Uterus (tissue), 3 donors: ENCODE measurements at regions not wholly inside any gene's neighbourhood (a gene's known extent, or its start where the extent isn't known, plus 50 kb on each side); places are given as distances from the start of the nearest gene placed in this dataset.
"Not testable (repeated sequence)": the region's sequence is repeated elsewhere in the genome, so short reads cannot be mapped to it uniquely, and the experiment has no call there.

Experiments used
- DNase-seq, 2 donors: peaks; one replicate each; pipeline ENCODE4 v3.0.0-alpha.2; 2019 to 2020
- H3K27ac ChIP-seq, 2 donors: fragments of 200-600 bp; sonication (generic); 1 replicate in 1 of 2; 2 replicates in 1 of 2; pipeline ENCODE4 v1.5.1; 2016 to 2018
- H3K27me3 ChIP-seq, 2 donors: fragments of 200-600 bp; sonication (generic); one replicate each; pipeline ENCODE4 v1.5.1; 2018 to 2019; ENCODE audit warnings: control low read depth in 1 of 2
- H3K36me3 ChIP-seq, 2 donors: fragments of 200-600 bp; sonication (generic); one replicate each; pipeline ENCODE4 v1.5.1; 2019; ENCODE audit warnings: control low read depth in 1 of 2
- H3K4me1 ChIP-seq, 2 donors: fragments of 200-600 bp; sonication (generic); one replicate each; pipeline ENCODE4 v1.5.1; 2018 to 2019; ENCODE audit warnings: control low read depth in 1 of 2
- H3K4me3 ChIP-seq, 2 donors: fragments of 200-600 bp; sonication (generic); 1 replicate in 1 of 2; 2 replicates in 1 of 2; pipeline ENCODE4 v1.5.1; 2018 to 2019; ENCODE audit warnings: mild to moderate bottlenecking in 1 of 2
- H3K9me3 ChIP-seq, 2 donors: fragments of 200-600 bp; sonication (generic); one replicate each; pipeline ENCODE4 v1.5.1; 2019; ENCODE audit warnings: control low read depth in 1 of 2
- POLR2A ChIP-seq, 2 donors: fragments of 450-650 bp; IDR thresholded peaks; one replicate each; pipeline ENCODE4 v1.6.1; 2016; ENCODE audit warnings: antibody characterized with exemption in 2 of 2, mild to moderate bottlenecking in 1 of 2, moderate library complexity in 1 of 2
- intact Hi-C: fragments of 100-400 bp; cut with DNase I; formaldehyde crosslinking; loops from one replicate; pipeline ENCODE4 v1.15.1; 2023; ENCODE audit warnings: low total_unique reads
- TF ChIP-seq, protein P1 (sequence below), 4 experiments: fragments of 200-600 bp in 2 of 4; fragments of 450-650 bp in 2 of 4; sonication (generic) in 2 of 4; IDR thresholded peaks; one replicate each; pipeline ENCODE4 v1.5.1; 2016 to 2019; ENCODE audit warnings: antibody characterized with exemption in 4 of 4, mild to moderate bottlenecking in 2 of 4, moderate library complexity in 1 of 4
- donor health status: DM: yes; HTN: yes; CAD: no.

DNA sequence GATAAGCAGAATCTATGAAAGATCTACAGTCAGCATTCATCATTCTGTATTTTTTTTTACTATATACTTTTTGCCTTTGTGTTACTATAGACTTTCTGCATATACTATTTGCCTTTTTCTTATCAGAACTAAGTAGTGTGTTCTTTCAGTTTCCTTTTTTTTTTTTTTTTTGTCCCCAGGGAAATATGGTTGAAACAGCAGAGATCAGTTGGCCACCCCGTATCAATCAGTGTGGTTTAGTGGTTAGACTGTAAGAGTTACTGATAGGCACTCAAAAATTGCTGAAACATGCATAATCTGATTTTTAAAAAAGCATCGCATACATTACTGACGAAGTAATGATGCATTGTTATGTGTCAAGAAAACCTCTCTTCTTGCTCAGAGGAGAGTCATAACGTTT, 990.8 kb upstream of the EDIL3 start:
- Histone ChIP-seq H3K27me3 (no peaks in the 10 kb centered on the region), H3K4me3 (no peak overlapping the region), H3K9me3 (no peaks in the 10 kb centered on the region), H3K27ac (no peak overlapping the region), H3K4me1 (no peaks in the 10 kb centered on the region), H3K36me3 (no peaks in the 10 kb centered on the region)
- intact Hi-C loops, result no loop called here
- no peak for DNase-seq
- no peak for TF ChIP-seq POLR2A (IDR thresholded peaks at IDR 0.05)
- TF ChIP-seq, protein P1, sequence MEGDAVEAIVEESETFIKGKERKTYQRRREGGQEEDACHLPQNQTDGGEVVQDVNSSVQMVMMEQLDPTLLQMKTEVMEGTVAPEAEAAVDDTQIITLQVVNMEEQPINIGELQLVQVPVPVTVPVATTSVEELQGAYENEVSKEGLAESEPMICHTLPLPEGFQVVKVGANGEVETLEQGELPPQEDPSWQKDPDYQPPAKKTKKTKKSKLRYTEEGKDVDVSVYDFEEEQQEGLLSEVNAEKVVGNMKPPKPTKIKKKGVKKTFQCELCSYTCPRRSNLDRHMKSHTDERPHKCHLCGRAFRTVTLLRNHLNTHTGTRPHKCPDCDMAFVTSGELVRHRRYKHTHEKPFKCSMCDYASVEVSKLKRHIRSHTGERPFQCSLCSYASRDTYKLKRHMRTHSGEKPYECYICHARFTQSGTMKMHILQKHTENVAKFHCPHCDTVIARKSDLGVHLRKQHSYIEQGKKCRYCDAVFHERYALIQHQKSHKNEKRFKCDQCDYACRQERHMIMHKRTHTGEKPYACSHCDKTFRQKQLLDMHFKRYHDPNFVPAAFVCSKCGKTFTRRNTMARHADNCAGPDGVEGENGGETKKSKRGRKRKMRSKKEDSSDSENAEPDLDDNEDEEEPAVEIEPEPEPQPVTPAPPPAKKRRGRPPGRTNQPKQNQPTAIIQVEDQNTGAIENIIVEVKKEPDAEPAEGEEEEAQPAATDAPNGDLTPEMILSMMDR (IDR thresholded peaks at IDR 0.05), result no peak

DNA sequence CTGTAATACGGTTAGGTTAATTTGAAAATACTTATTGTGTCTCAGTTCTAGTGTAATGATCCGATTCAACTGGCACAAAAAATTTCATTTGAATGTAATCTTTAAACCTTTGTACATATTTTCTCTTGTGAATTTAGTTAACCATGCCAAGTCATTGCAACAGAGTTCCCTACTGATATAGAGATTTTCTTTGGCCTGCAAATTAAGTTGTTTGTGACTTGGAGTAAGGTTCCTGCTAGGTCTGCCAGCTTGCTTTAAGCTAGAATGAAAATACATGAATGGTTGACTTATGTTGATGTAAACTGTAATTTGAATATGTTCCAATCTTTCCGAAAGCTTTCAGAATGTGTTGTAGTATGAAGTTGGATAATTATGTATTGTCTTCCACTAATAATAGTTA, 1004.1 kb upstream of the EDIL3 start:
- Histone ChIP-seq H3K36me3 (no peaks in the 10 kb centered on the region), H3K4me3 (no peak overlapping the region), H3K9me3 (peaks cover 0 to 7% of the 10 kb centered on the region in 2 donors), H3K27ac (no peak overlapping the region), H3K4me1 (no peaks in the 10 kb centered on the region), H3K27me3 (no peaks in the 10 kb centered on the region)
- no peak for DNase-seq
- TF ChIP-seq POLR2A (IDR thresholded peaks at IDR 0.05), result no peak
- TF ChIP-seq, protein P1 (IDR thresholded peaks at IDR 0.05), result no peak
- intact Hi-C loops, result no loop called here

DNA sequence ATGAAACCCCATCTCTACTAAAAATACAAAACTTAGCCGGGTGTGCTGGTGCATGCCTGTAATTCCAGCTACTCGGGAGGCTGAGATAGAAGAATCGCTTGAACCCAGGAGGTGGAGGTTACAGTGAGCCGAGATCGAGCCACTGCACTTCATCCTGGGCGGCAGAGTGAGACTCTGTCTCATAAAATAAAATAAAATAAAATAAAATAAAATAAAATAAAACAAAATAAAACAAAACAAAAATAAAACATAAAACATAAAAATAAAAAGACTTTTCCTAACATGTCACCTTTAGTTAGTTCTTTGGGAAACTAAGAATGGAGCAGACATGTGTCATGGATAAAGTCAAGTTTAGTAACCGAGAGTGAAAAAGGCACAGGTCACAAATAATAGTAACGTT, 1007.6 kb upstream of the EDIL3 start:
- H3K4me1 ChIP-seq, H3K27ac ChIP-seq, H3K9me3 ChIP-seq, intact Hi-C loops, H3K27me3 ChIP-seq, H3K4me3 ChIP-seq, DNase-seq, H3K36me3 ChIP-seq: not testable (repeated sequence)

DNA sequence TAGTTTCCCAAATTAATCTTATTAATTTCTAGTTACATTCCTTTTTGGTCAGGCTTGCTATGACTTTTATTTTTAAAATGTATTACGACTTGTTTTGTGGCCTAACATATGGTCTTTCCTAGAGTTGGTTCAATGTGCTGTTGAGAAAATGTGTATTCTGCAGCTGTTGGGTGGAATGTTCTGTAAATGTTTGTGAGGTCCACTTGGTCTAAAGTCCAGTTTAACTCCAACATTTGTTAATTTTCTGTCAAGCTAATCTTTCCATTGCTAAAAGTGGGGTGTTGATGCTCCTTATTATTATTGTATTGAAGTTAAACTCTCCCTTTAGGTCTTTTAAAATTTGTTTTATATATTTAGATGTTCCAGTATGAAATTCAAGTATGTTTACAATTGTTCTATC, 1010.8 kb upstream of the EDIL3 start:
- no peak for DNase-seq
- TF ChIP-seq, protein P1 (IDR thresholded peaks at IDR 0.05), result no peak
- TF ChIP-seq POLR2A (IDR thresholded peaks at IDR 0.05), result no peak
- Histone ChIP-seq H3K27me3 (no peaks in the 10 kb centered on the region), H3K4me3 (no peak overlapping the region), H3K4me1 (no peaks in the 10 kb centered on the region), H3K9me3 (no peaks in the 10 kb centered on the region), H3K27ac (no peak overlapping the region), H3K36me3 (no peaks in the 10 kb centered on the region)
- intact Hi-C loops, result no loop called here

DNA sequence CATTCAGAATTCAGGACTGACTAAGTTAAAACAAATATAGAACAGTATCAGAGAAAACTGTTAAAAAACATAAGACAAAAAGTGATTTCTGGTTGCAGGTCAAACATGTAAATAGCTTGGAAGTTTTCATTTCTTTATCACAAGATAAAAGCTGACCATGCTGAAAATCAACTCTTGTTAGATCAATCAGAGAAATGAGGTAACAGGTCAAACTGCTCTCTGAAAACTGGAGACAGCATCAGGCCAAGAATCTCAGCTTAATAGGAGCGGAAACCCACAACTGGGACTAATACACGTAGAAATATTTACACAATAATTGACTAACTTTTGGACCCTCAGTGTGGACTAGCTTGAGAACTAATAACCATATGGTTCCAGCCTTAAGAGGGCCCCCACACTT, 1012.8 kb upstream of the EDIL3 start:
- Histone ChIP-seq H3K27me3 (no peaks in the 10 kb centered on the region), H3K27ac (no peak overlapping the region), H3K9me3 (no peaks in the 10 kb centered on the region), H3K36me3 (no peaks in the 10 kb centered on the region), H3K4me3 (no peak overlapping the region), H3K4me1 (no peaks in the 10 kb centered on the region)
- intact Hi-C loops, result no loop called here
- TF ChIP-seq, protein P1 (IDR thresholded peaks at IDR 0.05), result no peak
- TF ChIP-seq POLR2A (IDR thresholded peaks at IDR 0.05), result no peak
- no peak for DNase-seq

DNA sequence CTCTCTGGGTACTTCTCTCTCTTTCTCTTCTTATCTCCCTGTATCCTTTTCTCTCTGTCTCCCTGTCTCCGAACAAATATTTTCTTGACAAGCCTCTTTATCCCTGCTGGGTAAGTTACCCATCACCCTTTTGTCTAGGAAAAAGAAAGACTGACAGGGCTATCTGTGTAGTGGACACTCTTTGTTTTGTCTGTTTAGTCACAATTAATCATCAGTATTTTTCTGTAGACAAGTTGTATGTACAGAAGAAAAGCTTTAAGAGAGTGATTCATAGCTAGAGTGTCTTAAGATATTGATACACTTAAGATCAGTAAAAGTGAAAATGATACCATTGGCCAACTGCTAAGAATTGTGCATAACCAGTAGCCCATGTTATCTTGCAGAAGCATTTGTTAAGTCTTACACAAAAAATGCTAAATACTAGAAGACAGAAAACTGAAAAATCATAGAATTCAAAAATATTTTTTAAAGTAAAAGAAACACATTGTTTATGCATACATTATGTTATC, 1043.8 kb upstream of the EDIL3 start:
- Histone ChIP-seq H3K27me3 (no peaks in the 10 kb centered on the region), H3K4me1 (no peaks in the 10 kb centered on the region), H3K4me3 (no peak overlapping the region), H3K36me3 (no peaks in the 10 kb centered on the region), H3K9me3 (no peaks in the 10 kb centered on the region), H3K27ac (no peak overlapping the region)
- no peak for TF ChIP-seq POLR2A (IDR thresholded peaks at IDR 0.05)
- TF ChIP-seq, protein P1 (IDR thresholded peaks at IDR 0.05), result no peak
- intact Hi-C loops, result no loop called here
- DNase-seq, result no peak

DNA sequence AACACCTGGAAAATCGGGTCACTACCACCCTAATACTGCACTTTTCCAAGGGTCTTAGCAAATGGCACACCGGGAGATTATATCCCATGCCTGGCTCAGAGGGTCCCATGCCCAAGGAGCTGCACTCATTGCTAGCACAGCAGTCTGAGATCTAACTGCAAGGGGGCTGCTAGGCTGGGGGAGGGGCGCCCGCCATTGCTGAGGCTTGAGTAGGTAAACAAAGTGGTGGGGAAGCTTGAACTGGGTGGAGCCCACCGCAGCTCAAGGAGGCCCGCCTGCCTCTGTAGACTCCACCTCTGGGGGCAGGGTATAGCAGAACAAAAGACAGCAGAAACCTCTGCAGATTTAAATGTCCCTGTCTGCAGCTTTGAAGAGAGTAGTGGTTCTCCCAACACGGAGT, 1047.0 kb upstream of the EDIL3 start:
- DNase-seq, H3K4me3 ChIP-seq, H3K36me3 ChIP-seq, H3K9me3 ChIP-seq, H3K27ac ChIP-seq, H3K4me1 ChIP-seq, H3K27me3 ChIP-seq, intact Hi-C loops: not testable (repeated sequence)
